ENCODE measurements at regions not wholly inside any gene's neighbourhood (a gene's known extent, or its start where the extent isn't known, plus 50 kb on each side); places are given as distances from the start of the nearest gene placed in this dataset.

GRCh38 chr6:137434640-137435039 lies 59.6 kb downstream of the OLIG3 start:
- no peak for DNase-seq

GRCh38 chr6:137432054-137432611 lies 62.1 kb downstream of the OLIG3 start:
- DNase-seq = no peak

- DNase-seq = no peak
Observed at GRCh38 chr6:137430954-137431353, 63.2 kb downstream of the OLIG3 start.

GRCh38 chr6:137427656-137428290 lies 66.4 kb downstream of the OLIG3 start:
- no peak for DNase-seq

- DNase-seq = no peak
Observed at GRCh38 chr6:137426007-137426689, 68.0 kb downstream of the OLIG3 start.

GRCh38 chr6:137424251-137424650 lies 69.9 kb downstream of the OLIG3 start:
- DNase-seq = no peak

GRCh38 chr6:137423451-137424168 lies 70.6 kb downstream of the OLIG3 start:
- DNase-seq = no peak

- DNase-seq = no peak
Observed at GRCh38 chr6:137417396-137417795, 76.8 kb downstream of the OLIG3 start.

- DNase-seq = no peak
Observed at GRCh38 chr6:137416376-137417109, 77.7 kb downstream of the OLIG3 start.

- no peak for DNase-seq
Observed at GRCh38 chr6:137415834-137416190, 78.4 kb downstream of the OLIG3 start.

GRCh38 chr6:137415127-137415833 lies 78.9 kb downstream of the OLIG3 start:
- peak; percentile 82 for DNase-seq

GRCh38 chr6:137414599-137414998 lies 79.6 kb downstream of the OLIG3 start:
- no peak for DNase-seq

- DNase-seq = no peak
Observed at GRCh38 chr6:137413482-137413881, 80.7 kb downstream of the OLIG3 start.

GRCh38 chr6:137412562-137412961 lies 81.6 kb downstream of the OLIG3 start:
- no peak for DNase-seq

GRCh38 chr6:137409266-137409777 lies 84.9 kb downstream of the OLIG3 start:
- no peak for DNase-seq

GRCh38 chr6:137407816-137408215 lies 86.4 kb downstream of the OLIG3 start:
- DNase-seq = no peak

GRCh38 chr6:137405806-137406205 lies 88.4 kb downstream of the OLIG3 start:
- DNase-seq = no peak

GRCh38 chr6:137403855-137404254 lies 90.3 kb downstream of the OLIG3 start:
- no peak for DNase-seq

GRCh38 chr6:137403443-137403842 lies 90.8 kb downstream of the OLIG3 start:
- DNase-seq = no peak

GRCh38 chr6:137402143-137402680 lies 92.0 kb downstream of the OLIG3 start:
- no peak for DNase-seq

- no peak for DNase-seq
Observed at GRCh38 chr6:137401088-137401487, 93.1 kb downstream of the OLIG3 start.

- no peak for DNase-seq
Observed at GRCh38 chr6:137399881-137400443, 94.2 kb downstream of the OLIG3 start.

All from CD4-positive, alpha-beta T cell treated with Interleukin-4 for 4 hours (primary cell).